Activated CD4-positive, CD25-positive, alpha-beta regulatory T cell treated with anti-CD3 and anti-CD28 coated beads, Interleukin-2, amount 50 U/mL, for 16 hours (primary cell): ENCODE measurements at regions not wholly inside any gene's neighbourhood (a gene's known extent, or its start where the extent isn't known, plus 50 kb on each side); places are given as distances from the start of the nearest gene placed in this dataset.

ENCODE experiments used
- DNase-seq: peaks from one replicate; pipeline ENCODE4 v3.0.0-alpha.2; 2020; ENCODE audit warnings: low read depth, low spot score

DNA sequence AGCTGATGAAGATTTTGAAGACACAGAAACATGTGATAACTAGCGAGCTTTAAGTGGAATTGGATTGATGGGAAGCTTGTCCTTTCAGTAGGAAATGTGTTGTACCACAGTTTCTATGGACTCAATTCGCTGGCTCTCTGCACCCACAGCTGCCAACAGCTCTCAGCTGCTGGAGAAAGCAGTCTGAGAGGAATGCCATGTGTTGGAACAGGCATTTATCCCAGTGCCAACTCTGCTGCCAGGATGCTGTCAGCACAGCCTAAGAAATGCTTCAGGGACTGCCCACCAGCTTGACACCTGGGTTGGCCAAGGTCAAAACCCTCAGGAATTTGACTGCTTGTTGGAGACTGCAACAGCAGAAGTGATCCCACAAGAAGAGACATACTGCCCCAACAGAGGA lies 193.0 kb upstream of the THSD7B start:
- no peak for DNase-seq

DNA sequence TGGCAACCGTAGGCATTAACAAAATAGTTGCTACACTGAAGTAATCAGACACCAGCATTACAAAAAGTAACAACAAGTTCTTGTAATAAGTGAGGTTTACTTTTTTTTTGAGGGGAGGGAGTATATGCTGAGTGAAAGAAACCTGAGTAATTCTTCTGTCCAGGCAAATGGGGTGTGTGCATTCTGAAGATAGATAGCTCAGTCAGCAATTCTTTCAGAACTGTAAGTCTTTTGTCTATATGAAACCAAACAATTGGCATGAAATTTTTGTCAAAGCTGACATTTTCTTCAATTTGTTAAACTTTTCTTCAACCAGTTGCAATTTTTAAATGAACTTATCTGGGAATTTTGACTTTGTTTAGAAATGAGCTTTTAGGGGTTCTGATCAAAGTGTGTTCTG lies 208.1 kb upstream of the THSD7B start:
- no peak for DNase-seq

DNA sequence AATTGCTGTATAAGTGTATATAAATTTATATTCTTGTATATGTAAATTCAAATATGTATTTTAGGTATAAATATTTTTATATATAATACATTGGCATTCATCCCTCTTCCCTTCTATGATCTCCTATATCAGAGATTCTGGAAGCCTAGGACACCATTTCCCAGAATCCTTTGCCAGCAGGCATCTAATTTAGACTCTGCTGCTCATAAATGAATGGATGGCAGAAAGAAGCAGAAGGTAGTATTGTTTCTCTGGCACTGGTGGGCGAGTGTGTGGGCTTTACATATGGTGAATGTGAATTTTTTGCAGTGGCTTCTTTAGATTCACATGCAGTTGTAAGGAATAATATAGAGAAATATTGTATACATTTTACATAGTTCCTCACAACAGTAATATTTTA lies 215.2 kb upstream of the THSD7B start:
- no peak for DNase-seq

DNA sequence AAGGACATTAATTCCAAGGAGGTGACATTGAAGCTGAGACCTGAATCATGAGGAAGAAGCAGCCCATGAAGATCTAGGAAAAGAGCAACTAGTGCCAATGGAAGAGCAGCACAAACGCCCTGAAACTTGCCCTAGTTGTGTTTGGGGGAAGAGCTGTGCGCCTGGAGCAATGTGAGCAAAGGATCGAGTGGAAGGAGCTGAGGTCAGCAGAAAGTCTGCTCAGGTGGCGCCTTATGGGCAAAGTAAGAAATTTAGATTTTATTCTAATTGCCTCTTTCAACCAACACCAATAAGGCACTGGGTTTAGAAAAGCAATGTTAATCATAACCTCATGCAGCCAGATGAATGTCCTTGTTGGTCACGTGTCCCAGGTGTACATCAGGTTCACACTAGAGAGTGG lies 226.0 kb upstream of the THSD7B start:
- no peak for DNase-seq

DNA sequence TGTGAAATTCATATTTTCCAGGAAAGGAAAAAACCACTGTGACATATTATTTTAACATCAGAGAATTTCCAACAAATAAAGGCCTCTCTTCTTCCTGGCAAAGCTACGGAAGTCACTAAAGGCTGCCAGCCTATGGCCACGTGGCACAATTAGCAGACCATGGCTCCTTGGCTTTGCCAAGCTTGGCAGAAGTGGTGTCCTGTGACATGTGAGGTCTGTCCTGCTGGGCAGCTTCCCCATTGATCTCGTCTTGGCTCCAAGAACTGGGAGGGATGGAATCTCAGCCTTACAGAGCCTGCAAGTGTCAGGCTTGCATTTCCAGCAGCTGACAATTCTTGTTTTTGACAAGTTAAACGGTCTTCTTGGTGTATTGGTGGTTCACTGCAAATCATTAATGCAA lies 226.9 kb upstream of the THSD7B start:
- no peak for DNase-seq

DNA sequence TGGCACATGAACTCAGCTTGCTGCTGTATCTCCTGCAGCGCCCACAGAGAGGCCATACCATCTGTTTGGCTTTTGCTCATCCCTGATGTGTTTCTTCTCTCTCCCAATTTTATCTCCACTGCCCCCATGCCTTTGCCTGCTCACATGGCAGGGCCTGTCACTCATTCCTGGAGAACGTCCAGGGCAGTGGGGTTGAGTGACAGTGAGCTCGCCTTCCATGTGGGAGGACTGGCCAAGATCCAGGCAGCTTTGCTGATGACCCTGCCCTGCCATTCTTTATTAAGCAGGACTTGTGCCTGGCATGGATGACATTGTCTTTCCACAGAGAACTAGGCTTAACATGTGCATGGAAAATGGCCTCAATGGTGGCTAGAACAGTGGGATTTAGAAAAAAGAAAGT lies 230.5 kb upstream of the THSD7B start:
- no peak for DNase-seq

DNA sequence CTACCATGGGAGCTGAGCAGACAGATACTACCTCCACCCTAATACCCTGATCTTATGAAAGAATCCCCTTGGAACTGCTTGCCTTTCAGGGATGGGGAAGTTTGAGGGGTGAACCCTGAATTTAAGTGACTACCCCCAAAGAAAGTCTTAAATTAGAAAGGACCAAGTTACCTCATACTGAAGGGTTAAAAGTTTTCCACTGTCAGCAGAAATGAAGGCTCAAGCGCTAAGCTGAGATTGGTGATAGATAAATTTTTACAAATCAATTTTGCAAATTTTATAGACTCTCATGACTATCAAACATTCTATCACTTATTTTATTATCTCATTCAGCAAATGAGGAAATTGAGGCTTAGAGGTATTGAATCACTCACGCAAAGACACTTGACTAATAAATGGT lies 233.2 kb upstream of the THSD7B start:
- DNase-seq, result no peak

DNA sequence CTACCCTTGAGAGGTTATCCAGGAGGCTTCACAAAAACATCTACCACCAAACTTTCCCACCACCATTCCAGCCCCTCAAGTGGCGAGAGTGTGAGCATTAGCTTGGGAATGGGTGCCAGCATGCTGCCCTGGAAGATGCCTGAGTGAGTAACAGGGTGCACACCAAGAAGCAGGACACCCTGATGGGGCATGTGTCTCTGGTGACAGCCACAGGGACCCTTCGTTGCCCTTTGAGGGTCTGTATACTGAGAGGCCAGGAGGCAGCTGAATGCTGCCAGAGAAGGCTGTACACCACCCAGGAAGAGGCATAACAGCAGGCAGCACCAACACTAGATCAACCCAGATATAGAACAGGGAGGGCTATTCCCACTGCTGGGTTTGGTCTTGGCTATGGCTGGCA lies 233.6 kb upstream of the THSD7B start:
- no peak for DNase-seq

DNA sequence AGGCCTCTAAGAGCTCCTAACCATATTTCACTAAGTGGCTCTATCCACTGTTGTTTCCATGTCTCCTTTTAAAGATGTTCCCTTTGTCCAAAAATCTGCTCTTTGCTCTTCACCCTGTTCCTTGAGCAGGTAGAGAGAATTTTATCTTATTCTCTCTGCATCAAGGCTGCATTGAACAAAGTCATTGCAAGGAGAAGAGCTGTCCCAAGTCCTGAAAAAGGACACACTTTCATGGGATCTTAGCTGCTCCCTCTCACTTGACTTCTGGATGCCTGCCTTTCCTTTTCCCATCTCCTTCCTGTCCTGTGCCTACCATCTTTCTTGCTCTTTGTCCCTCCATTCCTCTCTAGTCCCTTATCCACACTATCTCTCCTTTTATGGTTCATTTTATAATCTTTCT lies 235.2 kb upstream of the THSD7B start:
- DNase-seq, result no peak

DNA sequence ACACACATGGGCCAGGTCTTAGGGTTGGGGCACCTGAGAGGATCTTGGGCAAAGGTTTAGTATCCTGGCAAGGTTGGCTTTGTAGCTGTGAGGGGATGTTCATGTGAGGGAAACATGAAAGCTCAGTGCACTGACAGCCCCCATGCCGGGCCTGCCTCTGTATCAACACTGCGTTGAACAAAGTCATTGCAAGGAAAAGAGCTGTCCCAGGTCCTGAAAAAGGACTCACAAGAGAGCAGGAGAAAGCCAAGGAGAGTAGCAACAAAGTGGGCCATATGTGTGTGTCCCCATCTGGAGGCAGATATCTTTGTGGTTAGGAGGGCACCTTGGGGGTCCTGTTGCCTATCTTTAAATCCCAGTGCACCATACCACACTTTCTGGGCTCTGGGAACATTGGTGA lies 237.8 kb upstream of the THSD7B start:
- no peak for DNase-seq

DNA sequence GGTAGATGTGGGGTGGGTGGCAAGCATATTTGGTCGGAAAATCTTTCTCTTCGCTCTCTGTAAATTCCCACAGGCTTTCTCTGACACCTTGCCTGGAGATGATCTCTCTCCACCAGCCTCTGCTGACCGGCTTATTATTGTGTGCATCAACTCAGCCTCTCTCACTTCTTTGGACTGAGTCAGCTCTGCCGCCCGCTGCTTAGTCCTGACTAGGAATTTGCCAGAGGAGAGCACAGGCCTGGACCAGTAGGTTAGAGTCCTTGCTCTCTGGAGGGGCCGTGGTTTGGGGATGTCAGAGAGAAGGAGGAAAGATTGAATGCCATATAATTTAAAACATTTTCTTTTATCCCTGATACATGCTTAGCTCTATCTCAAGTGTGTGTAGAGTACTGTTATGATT lies 242.6 kb upstream of the THSD7B start:
- no peak for DNase-seq

DNA sequence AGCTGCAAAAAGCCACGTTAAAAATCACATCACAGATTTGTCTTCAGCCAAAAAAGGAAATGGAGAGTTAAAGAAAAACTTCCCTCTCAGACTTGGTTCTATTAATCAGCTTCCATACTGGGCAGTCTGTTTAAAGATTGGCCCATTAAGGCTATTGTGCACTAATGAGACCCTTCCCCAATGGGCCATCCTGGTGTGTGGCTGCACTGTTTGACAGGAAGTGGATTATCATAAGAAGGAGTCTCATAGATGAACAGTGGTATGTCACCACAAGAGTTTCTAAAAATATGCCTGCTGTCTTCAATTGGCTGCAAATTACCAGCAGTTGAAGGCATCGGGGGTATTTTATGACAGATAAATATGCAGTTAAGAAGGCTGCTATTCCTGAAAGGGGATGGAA lies 247.6 kb upstream of the THSD7B start:
- no peak for DNase-seq

DNA sequence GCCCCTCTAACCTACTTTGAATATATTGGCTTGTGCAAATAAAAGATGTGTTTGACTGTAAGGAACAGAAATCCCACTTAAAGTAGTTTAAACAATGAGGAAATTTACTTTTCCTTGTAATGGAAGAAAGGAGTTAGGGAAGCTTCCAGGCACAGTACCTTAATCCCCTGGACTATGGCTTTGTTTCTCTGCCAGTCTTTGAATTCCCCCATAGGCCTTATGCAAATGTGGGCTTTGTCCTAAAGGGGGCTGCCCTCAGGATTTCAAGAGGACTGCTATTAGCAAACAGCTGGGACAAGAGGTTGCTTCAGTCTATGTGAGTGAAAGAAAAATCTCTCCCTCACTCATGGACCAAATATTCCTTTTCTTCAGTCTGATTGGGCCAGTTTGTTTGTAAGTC lies 255.1 kb upstream of the THSD7B start:
- no peak for DNase-seq

DNA sequence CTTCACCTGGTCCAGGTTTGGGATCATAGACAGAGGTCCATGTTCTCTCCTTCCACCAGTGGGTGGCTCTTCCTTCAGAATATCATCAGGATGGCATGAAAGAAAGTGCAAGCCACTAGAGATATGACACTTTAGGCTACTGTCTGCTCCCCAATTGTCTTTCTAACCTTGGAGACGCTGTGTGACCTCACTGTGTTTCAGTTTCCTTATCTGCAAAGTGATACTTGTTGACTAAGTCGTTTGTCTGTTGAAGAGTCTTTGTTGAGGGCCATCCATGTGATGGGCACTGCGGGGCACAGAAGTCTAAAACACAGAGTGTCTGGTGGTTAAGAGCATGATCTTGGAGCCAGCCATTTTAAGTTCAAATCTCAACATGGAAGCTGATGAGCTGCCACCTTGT lies 259.9 kb upstream of the THSD7B start:
- no peak for DNase-seq

DNA sequence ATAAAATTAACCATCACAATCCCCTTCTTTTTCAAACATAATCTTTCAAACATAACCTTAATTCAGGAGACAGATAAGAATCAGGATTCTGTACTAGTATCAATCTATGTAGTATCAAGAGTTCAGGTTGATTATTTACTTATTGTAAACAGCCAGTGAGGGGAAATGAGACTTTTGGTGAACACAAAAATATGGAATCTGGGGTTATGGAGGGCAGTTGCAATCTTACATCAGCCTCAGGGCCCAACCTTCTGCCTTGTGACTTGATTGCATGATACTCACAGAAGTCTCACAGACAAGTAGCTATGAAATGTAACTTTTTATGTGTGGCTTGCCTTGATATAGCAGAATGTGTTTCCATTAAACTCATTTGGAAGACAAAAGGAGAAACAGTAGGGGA lies 262.7 kb upstream of the THSD7B start:
- DNase-seq, result no peak

DNA sequence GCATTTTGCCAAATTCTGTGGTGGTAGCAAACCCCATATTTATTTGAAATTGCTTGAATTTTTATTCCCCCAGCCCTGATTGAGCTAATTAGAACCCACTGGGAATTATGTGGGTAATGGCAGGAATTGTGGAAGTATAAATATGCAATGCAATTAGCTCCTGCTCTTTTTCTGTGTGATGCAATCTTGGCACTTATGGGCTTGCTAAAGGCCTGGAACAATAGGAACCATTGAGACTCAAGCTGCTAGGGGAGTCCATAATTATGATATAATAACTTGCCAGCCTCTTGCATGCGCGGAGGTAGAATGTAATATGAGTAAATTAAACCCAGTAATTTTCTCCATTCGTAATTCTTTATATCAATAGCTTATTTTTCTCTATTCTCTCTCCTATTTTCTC lies 267.6 kb upstream of the THSD7B start:
- no peak for DNase-seq

DNA sequence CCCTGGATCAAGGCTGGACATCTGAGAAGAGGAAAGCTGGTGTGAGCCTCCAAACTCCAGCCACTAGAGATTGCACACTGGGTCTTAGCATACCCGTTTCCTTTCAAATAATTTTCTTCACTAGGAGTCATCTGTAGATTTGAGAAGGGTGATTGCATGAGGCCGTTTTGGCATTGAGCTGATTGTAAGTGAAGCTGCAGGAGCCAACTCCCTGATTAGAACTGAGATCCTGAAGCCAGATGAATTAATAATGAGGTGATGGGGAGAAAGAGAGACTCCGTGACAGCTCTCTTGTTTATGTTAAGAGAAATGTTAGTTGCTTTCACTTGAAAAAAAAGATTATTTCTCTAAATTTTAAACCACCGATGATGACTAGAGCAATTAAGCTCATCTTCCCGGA lies 268.4 kb upstream of the THSD7B start:
- DNase-seq, result no peak

DNA sequence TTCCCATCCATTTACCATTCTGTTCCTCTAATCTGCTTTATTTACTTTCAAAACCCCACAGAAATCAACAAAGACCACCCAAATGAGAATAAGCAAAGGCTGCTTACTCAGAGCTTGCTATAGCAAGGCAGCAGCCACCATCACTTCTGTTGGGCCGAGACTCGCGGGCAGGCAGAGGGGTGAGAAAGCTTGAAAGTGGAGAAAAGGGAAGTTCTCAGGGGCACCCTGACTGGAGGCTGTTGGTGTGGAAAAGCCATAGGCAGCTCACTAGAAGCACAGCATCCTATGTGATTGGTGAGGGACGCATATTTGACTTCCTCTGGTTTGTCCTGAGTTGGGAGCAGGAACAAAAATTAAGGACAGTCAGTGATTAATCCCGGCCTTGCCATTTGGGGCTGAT lies 269.7 kb upstream of the THSD7B start:
- DNase-seq, result no peak

DNA sequence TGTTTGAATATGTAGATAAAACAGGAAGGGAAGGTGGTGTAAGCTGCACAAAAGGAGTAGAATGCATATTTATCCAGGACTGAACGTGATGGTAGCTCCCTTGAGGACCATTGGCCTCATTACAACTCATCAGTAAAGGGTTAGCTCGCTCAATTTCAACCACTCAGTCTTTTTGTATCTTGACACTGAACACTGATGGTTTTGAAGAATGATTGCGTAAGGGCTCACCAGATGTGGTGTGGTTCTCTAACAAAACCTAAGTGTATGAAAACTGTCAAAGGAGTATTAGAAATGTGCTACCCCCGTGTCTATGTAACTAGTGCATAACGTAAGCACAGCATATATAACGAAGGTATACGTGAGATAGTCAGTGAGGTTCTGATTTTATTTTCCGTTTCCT lies 272.4 kb upstream of the THSD7B start:
- DNase-seq, result no peak

DNA sequence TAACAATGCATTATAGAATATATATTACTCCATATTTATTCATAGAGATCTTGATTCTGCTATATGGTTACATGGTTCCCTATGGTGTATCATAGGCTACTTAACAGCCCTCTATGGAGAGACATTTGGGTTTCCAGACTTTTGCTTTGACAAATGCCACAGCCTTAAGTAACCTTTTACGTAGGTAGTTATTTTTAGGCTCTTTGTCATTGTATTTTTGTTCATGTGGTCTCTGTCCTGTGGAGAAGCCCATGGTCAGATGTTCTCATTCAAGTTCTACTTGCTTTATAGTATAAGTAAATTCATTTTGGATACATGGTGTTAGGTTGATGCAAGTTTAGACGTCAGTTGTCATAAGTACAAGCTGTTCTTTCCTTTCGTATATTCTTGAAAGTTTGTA lies 275.2 kb upstream of the THSD7B start:
- DNase-seq, result no peak

DNA sequence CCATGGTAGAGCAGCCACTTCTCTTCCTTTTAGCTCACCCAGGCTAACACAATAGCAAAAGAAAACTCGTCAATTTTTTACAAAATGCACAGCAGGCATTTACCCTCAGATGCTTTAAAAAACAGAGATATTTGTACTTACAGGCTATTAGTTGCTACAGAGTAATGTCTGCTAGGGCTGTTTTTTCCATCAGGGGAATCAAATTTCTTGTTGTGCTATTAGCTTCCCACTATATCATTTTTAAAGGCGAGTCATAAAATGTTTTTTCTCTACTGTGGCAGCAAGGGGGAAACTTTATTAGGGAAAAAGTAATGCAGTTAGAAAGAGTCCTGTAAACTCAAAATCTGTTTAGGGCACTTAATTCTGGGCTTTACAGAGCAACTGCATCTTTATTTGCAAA lies 277.9 kb upstream of the THSD7B start:
- DNase-seq, result no peak

DNA sequence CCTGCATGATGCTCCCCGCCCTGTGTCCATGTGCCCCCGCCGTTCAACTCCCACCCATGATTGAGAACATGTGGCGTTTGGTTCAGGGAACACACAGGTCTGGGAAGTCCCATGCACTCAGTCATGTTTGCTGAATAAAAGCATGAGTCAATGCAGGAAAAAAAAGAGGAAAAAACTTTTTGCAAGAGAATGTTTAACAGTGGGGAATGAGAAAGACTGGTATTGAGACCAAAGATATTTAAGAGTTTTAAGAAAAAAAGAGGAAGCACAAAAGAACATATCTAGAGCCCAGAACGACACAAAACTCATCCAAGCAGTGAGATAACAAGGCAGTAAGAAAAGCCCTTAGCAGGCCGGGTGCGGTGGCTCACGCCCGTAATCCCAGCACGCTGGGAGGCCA lies 279.2 kb upstream of the THSD7B start:
- no peak for DNase-seq

DNA sequence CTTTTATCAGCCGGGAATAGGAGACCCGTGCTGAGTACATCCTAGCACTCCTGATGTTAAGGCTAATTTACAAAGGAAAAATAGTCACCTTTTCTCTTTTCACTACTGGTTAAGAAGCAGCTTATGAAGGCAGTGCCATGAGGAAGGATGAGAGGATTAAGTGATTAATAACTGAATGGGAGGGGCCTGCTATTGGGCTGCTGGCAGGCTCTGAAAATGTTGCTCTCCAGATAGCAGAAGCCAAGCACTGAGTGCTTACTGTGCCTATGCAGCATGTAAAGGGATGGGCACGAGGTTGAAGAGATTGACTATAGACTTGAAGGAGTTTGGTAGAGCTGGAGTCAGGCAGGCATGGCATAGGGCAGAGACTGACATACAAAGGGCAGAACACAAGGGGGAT lies 282.4 kb upstream of the THSD7B start:
- no peak for DNase-seq

DNA sequence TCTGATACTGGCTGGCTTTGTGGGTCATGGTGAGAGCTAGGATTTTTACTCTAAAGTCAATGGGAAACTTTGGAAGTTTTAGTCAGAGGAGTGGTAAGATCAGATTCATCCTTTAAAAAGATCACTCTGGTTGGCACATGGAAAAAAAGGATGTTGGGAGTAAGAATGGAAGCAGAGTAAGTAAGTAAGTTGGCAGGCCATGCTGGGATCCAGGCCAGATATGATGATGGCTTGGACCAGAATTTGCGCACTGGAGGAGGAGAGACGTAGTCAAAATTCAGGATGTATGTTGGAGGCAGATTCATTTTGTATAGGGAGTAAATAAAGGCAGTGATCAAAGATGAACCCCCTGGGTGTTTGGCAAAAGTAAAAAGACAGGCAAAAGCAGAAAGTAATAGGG lies 283.3 kb upstream of the THSD7B start:
- no peak for DNase-seq

DNA sequence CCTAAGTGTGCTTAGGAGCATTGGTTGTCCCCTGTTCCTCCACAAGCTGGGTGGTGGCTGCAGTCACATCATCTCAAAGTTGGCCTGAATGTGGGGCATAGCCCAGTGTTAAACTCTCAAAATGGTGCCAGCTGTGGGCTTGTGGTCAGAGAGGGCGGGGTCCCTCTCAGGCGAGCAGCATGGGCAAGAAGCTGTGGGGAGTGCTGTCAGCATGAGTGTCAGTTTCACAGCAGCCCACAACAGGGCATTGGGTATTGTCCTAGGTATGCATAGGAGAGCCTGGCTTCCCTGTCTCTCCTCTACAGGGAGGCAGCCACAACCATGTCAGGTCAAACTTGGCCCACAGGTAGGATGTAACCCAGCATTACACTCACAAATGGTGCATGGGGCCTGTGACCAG lies 285.6 kb upstream of the THSD7B start:
- no peak for DNase-seq
